ENCODE measurements at regions not wholly inside any gene's neighbourhood (a gene's known extent, or its start where the extent isn't known, plus 50 kb on each side); places are given as distances from the start of the nearest gene placed in this dataset.

GRCh38 chr6:114534813-114535212 is 192.0 kb upstream of the HS3ST5 start:
- no peak overlapping the region for H2BK120ac ChIP-seq (replicated peaks; ENCODE audit: low read depth, low read length)
- H3K14ac ChIP-seq (ENCODE audit: insufficient read length) = no peak overlapping the region
- FAIRE-seq = no peak
- H4K8ac ChIP-seq (ENCODE audit: extremely low read depth, insufficient read depth, low read length) = no peak overlapping the region
- no peaks in the 10 kb centered on the region for H3K79me1 ChIP-seq (ENCODE audit: low read depth, low read length)
- no peaks in the 10 kb centered on the region for H3K27me3 ChIP-seq (replicated peaks in 1 of 4; ENCODE audit: control insufficient read depth in 3 of 4, extremely low read depth in 1 of 4, insufficient read depth in 3 of 4, low read length in 3 of 4)
- no peak for DNase-seq (ENCODE audit: low read depth in 1 of 2, low spot score in 2 of 2)
- no peak overlapping the region for H2BK5ac ChIP-seq (ENCODE audit: low read depth, low read length)
- no peaks in the 10 kb centered on the region for H3K36me3 ChIP-seq (ENCODE audit: control insufficient read depth in 2 of 4, insufficient read depth in 4 of 4, low read length in 3 of 4)
- no peak overlapping the region; the same call in 1 of the 2 replicates for H2AFZ ChIP-seq (ENCODE audit: low read length)
- H3K79me2 ChIP-seq (ENCODE audit: control insufficient read depth in 1 of 2, insufficient read depth in 2 of 2, low read length in 2 of 2) = no peaks in the 10 kb centered on the region
- H3K56ac ChIP-seq (replicated peaks; ENCODE audit: insufficient read length, low read depth, low read length) = no peak overlapping the region
- H3K9ac ChIP-seq (replicated peaks in 1 of 4; ENCODE audit: extremely low read depth in 1 of 4, low read depth in 3 of 4, low read length in 3 of 4) = no peak overlapping the region
- H2BK15ac ChIP-seq (ENCODE audit: low read length) = no peak overlapping the region
- H3K18ac ChIP-seq (ENCODE audit: extremely low read depth, low read length) = no peak overlapping the region
- H2BK20ac ChIP-seq (ENCODE audit: low read length) = no peak overlapping the region
- no peak for TF ChIP-seq RXRA (IDR thresholded peaks at IDR 0.05; ENCODE audit: insufficient read depth, low read depth, low read length)
- TF ChIP-seq FOSL1 (IDR thresholded peaks at IDR 0.05; ENCODE audit: insufficient read depth, low read depth, low read length) = no peak
- no peak overlapping the region for H2AK5ac ChIP-seq (ENCODE audit: low read depth, low read length)
- no peak overlapping the region for H3K4ac ChIP-seq (replicated peaks; ENCODE audit: insufficient read length, low read depth, low read length)
- WGBS, 2 experiments (ENCODE audit: extremely low coverage in 1 of 2, insufficient coverage in 1 of 2, insufficient read length in 1 of 2, insufficient replicate concordance in 2 of 2, low coverage in 1 of 2, low lambda C conversion rate in 2 of 2, missing lambda C conversion rate in 1 of 2) = 84% methylated on average over 4 of the region's 4 CpGs; no CpG with 5 or more reads in 1 of the 2 experiments
- no peak overlapping the region for H4K91ac ChIP-seq (replicated peaks; ENCODE audit: insufficient read length, low read length)
- H3K4me2 ChIP-seq (ENCODE audit: insufficient read depth in 1 of 2, low read depth in 2 of 2, low read length in 2 of 2) = no peak overlapping the region; a peak in 1 of 4 replicates
- H3K4me1 ChIP-seq (replicated peaks in 1 of 4; ENCODE audit: control insufficient read depth in 3 of 4, insufficient read depth in 4 of 4, low read length in 3 of 4) = peaks cover 0 to 5% (median 0%) of the 10 kb centered on the region in 4 experiments; a peak in 1 of 7 replicates
- CTCF ChIA-PET (ENCODE audit: partially characterized antibody) = interaction anchor here (1.1 to 1.9 kb wide), 2 partner anchors 9 to 189 kb away, joined by 3 to 4 read pairs; no protein-coding TSS in a partner anchor
- 0 out of 2 replicates have a peak overlapping the region, but pooled peaks have one; percentile 35 for H2BK12ac ChIP-seq (ENCODE audit: low read depth, low read length)
- no peak overlapping the region for H3K4me3 ChIP-seq (ENCODE audit: extremely low read depth in 1 of 4, insufficient read depth in 2 of 4, low read depth in 3 of 4, low read length in 4 of 4)
- H4K5ac ChIP-seq (ENCODE audit: insufficient read length, low read depth, low read length) = no peak overlapping the region
- H3K23me2 ChIP-seq (ENCODE audit: low read depth, low read length) = no peaks in the 10 kb centered on the region
- H3K23ac ChIP-seq (ENCODE audit: insufficient read length) = no peak overlapping the region
- POLR2A ChIA-PET (ENCODE audit: partially characterized antibody) = interaction anchor here (1.6 kb wide), 1 partner anchor 11 kb away, joined by 3 read pairs; no protein-coding TSS in a partner anchor
- H3K9me3 ChIP-seq (ENCODE audit: insufficient read depth in 2 of 2, low read depth in 1 of 2, low read length in 1 of 2) = no peaks in the 10 kb centered on the region; a peak in 1 of 4 replicates
- H4K20me1 ChIP-seq (replicated peaks in 1 of 2; ENCODE audit: control insufficient read depth in 1 of 2, insufficient read depth in 2 of 2, low read length in 2 of 2) = no peaks in the 10 kb centered on the region
- H3K27ac ChIP-seq (ENCODE audit: low read depth, low read length) = no peak overlapping the region
